ENCODE measurements at regions not wholly inside any gene's neighbourhood (a gene's known extent, or its start where the extent isn't known, plus 50 kb on each side); places are given as distances from the start of the nearest gene placed in this dataset.

DNA sequence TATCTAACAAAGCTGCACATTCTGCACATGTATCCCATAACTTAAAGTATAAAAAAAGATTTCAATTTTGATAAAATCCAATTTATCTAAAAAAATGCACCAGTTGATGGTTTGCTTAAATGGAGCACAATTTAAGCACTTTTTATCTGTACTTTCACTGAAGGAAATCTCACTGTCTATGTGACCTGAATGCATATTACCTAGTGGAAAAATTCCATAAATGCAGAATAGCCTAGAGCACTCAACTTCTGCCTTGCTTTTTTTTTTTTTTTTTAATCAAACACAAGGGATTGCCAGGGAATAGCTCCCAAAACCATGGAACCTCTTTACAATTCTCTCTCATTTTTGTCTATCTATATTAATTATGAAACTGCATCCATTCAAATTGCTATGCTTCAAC is 80.4 kb downstream of the RFPL4B start:
- no peak for DNase-seq (ENCODE audit: low spot score)
- no peak for ATAC-seq (ENCODE audit: low FRiP score)
- TF ChIP-seq, protein P1, sequence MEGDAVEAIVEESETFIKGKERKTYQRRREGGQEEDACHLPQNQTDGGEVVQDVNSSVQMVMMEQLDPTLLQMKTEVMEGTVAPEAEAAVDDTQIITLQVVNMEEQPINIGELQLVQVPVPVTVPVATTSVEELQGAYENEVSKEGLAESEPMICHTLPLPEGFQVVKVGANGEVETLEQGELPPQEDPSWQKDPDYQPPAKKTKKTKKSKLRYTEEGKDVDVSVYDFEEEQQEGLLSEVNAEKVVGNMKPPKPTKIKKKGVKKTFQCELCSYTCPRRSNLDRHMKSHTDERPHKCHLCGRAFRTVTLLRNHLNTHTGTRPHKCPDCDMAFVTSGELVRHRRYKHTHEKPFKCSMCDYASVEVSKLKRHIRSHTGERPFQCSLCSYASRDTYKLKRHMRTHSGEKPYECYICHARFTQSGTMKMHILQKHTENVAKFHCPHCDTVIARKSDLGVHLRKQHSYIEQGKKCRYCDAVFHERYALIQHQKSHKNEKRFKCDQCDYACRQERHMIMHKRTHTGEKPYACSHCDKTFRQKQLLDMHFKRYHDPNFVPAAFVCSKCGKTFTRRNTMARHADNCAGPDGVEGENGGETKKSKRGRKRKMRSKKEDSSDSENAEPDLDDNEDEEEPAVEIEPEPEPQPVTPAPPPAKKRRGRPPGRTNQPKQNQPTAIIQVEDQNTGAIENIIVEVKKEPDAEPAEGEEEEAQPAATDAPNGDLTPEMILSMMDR (IDR thresholded peaks at IDR 0.05), result no peak

DNA sequence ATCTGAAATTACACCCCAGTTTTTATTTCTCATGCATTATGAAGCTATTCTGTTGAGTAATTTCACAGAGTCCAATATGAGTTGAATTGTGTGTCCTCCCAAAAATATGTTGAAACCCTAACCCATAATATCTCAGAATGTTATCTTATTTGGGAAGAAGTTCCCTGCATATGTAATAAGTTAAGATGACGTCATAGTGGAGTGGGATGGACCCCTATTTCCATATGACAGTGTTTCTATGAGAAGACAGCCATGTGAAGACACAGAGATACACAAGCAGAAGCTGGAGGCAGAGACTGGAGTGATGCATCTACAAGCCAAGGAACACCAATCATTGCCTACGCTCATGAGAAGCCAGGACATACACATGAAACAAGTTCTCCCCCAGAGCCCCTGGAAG is 81.3 kb downstream of the RFPL4B start:
- no peak for DNase-seq (ENCODE audit: low spot score)
- TF ChIP-seq, protein P1 (IDR thresholded peaks at IDR 0.05), result no peak

DNA sequence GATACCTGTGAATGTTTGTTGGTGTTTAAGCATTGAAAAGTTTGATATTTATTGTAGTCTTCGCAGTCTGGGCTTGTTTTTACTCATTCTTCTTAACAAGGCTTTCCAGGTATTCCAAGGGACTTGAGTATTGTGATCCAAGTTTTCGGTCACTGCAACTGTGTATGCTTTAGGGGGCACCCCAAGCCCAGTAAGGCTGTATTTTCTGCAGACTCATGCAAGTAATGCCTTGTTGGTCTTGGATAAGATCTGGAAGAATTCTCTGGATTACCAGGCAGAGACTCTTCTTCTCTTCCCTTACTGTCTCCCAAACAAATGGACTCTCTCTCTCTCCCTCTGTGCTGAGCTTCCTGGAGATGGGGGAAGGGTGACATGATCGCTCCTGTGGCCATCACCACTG is 82.1 kb downstream of the RFPL4B start:
- ATAC-seq (ENCODE audit: low FRiP score), result no peak
- TF ChIP-seq, protein P1 (IDR thresholded peaks at IDR 0.05), result no peak
- no peak for DNase-seq (ENCODE audit: low spot score)

More for the DNA sequence above, 81.3 kb downstream of the RFPL4B start:
- no peak for ATAC-seq (ENCODE audit: low FRiP score)

DNA sequence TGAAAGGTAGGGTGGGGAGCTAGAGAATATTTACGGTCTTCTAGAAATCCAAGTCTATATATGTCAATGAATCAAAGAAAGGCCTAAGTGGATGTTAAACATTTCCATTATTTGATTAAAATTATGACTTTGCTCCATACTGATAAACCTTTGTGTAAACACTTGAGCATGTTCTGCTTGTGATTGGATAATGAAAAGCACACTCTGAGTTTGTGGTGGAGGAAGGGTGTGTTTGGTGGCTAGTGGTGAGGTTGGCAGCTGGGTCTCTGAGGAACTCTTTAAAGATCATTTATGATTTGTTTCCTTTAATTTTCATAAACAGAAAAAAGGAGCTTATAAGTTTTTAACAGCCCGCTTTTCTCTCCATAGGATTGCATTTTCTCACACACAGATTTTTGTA is 84.7 kb downstream of the RFPL4B start:
- DNase-seq (ENCODE audit: low spot score) (no peak), ATAC-seq (ENCODE audit: low FRiP score) (no peak)
- TF ChIP-seq, protein P1 (IDR thresholded peaks at IDR 0.05), result no peak

DNA sequence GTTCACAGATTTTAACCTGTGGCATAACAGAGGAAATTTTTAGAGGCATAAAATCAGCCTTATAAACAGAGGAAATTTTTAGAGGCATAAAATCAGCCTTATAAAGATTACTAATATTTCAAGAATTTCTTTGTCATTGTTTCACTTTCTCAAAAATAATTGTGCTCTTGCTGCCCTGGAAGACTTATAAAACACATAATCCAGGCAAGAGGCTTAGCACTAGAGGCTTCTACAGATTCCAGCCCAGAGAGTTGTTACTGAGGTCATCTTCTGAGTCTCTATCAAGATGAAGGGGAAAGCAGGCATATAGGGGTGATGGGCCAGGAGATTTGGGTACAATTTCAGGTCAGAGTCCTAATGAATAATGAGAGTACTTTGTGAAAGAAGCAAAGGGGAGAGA is 85.7 kb downstream of the RFPL4B start:
- ATAC-seq (ENCODE audit: low FRiP score) (no peak), DNase-seq (ENCODE audit: low spot score) (no peak)
- TF ChIP-seq, protein P1 (IDR thresholded peaks at IDR 0.05), result no peak

DNA sequence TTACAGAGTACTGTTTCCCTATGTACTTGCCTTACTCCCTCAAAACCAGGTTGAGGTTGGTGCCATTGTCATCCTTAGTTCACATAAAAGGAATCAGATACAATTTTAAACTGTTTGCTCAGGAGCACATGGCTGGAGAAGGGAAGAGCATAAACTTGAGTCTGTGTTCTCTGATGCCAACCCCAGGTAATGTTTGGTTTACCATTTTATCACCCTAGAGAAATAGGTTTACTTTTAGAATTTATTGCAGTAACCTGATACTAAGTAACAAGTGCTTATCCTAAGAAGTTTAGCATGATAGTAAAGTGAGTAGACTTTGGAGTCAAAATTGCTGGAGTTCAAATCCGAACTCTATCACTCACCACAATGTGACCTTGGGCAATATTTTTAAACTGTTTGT is 86.3 kb downstream of the RFPL4B start:
- no peak for ATAC-seq (ENCODE audit: low FRiP score)

DNA sequence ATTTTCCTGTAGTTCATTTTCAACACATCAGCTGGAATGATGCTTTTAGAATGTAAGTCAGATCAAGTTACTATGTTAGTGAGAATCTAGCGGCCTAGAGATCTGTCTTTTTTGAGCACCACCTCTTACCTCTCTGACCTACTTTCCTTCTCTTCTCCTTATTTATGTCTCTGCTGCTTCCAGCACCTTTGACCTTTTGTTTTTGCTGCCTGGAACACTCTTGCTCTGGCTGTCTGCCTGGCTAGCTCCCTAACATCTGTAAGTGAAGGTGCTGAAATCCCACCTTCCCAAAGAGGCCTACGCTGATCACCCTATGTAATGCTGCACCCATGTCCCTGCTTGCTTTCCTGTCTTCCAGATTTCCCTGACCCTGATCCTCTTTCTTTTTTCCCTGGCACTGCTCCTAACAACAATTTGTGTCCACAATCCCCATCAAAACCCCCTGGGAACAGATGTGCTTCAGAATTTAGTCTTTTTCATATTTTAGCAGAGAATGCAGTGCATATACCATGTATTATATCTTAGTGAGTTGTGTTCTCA is 87.8 kb downstream of the RFPL4B start:
- DNase-seq (ENCODE audit: low spot score), result no peak
- ATAC-seq (ENCODE audit: low FRiP score), result no peak
- TF ChIP-seq, protein P1 (IDR thresholded peaks at IDR 0.05), result no peak

More for the DNA sequence above, 86.3 kb downstream of the RFPL4B start:
- DNase-seq (ENCODE audit: low spot score), result no peak
- TF ChIP-seq, protein P1 (IDR thresholded peaks at IDR 0.05), result no peak
